Amygdala (tissue), 56 donors: ENCODE measurements at regions not wholly inside any gene's neighbourhood (a gene's known extent, or its start where the extent isn't known, plus 50 kb on each side); places are given as distances from the start of the nearest gene placed in this dataset.
"Not testable (repeated sequence)": the region's sequence is repeated elsewhere in the genome, so short reads cannot be mapped to it uniquely, and the experiment has no call there.

ENCODE experiments used
- DNase-seq, 56 donors: peaks; one replicate each; lab custom pipeline; 2025; lab: John Stamatoyannopoulos, UW

GRCh38 chr12:127607146-127607725, 659.7 kb upstream of the TMEM132C start:
- no peak for DNase-seq

GRCh38 chr12:127608359-127608758, 658.6 kb upstream of the TMEM132C start:
- not testable (repeated sequence) for DNase-seq

- no peak for DNase-seq
Measured at GRCh38 chr12:127613056-127613455, 653.9 kb upstream of the TMEM132C start.

- no peak for DNase-seq
Measured at GRCh38 chr12:127619869-127620734, 646.9 kb upstream of the TMEM132C start.

- DNase-seq, result no peak
Measured at GRCh38 chr12:127620735-127621355, 646.1 kb upstream of the TMEM132C start.

GRCh38 chr12:127621366-127621765, 645.6 kb upstream of the TMEM132C start:
- DNase-seq, result no peak

GRCh38 chr12:127623362-127623761, 643.6 kb upstream of the TMEM132C start:
- DNase-seq, result no peak

- no peak for DNase-seq
Measured at GRCh38 chr12:127625176-127625771, 641.7 kb upstream of the TMEM132C start.

- DNase-seq, result peak in 4 of 56 donors; percentile 1 to 9 (median 4)
Measured at GRCh38 chr12:127628645-127629044, 638.3 kb upstream of the TMEM132C start.

- DNase-seq, result no peak
Measured at GRCh38 chr12:127629066-127629820, 637.7 kb upstream of the TMEM132C start.

- no peak for DNase-seq
Measured at GRCh38 chr12:127632461-127632860, 634.5 kb upstream of the TMEM132C start.

GRCh38 chr12:127635838-127636237, 631.1 kb upstream of the TMEM132C start:
- DNase-seq, result no peak

- DNase-seq, result no peak
Measured at GRCh38 chr12:127636882-127637281, 630.1 kb upstream of the TMEM132C start.

GRCh38 chr12:127640181-127640886, 626.6 kb upstream of the TMEM132C start:
- no peak for DNase-seq

- DNase-seq, result no peak
Measured at GRCh38 chr12:127642208-127642607, 624.8 kb upstream of the TMEM132C start.

GRCh38 chr12:127648321-127648720, 618.6 kb upstream of the TMEM132C start:
- no peak for DNase-seq

- no peak for DNase-seq
Measured at GRCh38 chr12:127649961-127650360, 617.0 kb upstream of the TMEM132C start.

- no peak for DNase-seq
Measured at GRCh38 chr12:127650626-127651025, 616.3 kb upstream of the TMEM132C start.

GRCh38 chr12:127652281-127652680, 614.7 kb upstream of the TMEM132C start:
- no peak for DNase-seq
